ENCODE measurements at regions not wholly inside any gene's neighbourhood (a gene's known extent, or its start where the extent isn't known, plus 50 kb on each side); places are given as distances from the start of the nearest gene placed in this dataset.

- TF ChIP-seq ZNF146 (tag by site-specific recombination; IDR thresholded peaks at IDR 0.05), result no peak
- TF ChIP-seq ZNF37A (tag by site-specific recombination; IDR thresholded peaks at IDR 0.05), result no peak
- no peak for TF ChIP-seq ZNF426 (tag by site-specific recombination; IDR thresholded peaks at IDR 0.05)
- peak; percentile 43; the same call in 1 of the 2 replicates for TF ChIP-seq TCF7L2 (IDR thresholded peaks at IDR 0.05; ENCODE audit: borderline replicate concordance, low read depth, low read length)
- no peak for TF ChIP-seq ZNF335 (tag by site-specific recombination; conservative IDR thresholded peaks at IDR 0.05)
- peak; percentile 12; the same call in 1 of the 2 replicates for TF ChIP-seq OSR2 (tag by site-specific recombination; IDR thresholded peaks at IDR 0.05)
- TF ChIP-seq ZNF560 (tag by site-specific recombination; IDR thresholded peaks at IDR 0.05; ENCODE audit: borderline replicate concordance), result no peak
- TF ChIP-seq, protein P1, sequence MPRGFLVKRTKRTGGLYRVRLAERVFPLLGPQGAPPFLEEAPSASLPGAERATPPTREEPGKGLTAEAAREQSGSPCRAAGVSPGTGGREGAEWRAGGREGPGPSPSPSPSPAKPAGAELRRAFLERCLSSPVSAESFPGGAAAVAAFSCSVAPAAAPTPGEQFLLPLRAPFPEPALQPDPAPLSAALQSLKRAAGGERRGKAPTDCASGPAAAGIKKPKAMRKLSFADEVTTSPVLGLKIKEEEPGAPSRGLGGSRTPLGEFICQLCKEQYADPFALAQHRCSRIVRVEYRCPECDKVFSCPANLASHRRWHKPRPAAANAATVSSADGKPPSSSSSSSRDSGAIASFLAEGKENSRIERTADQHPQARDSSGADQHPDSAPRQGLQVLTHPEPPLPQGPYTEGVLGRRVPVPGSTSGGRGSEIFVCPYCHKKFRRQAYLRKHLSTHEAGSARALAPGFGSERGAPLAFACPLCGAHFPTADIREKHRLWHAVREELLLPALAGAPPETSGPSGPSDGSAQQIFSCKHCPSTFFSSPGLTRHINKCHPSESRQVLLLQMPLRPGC (tag by site-specific recombination; IDR thresholded peaks at IDR 0.05), result no peak
- TF ChIP-seq ZNF555 (tag by site-specific recombination; conservative IDR thresholded peaks at IDR 0.05), result no peak
- TF ChIP-seq ZSCAN30 (tag by site-specific recombination; IDR thresholded peaks at IDR 0.05), result no peak
- no peak for TF ChIP-seq BCL6B (tag by site-specific recombination; IDR thresholded peaks at IDR 0.05)
- TF ChIP-seq REPIN1 (tag by site-specific recombination; IDR thresholded peaks at IDR 0.05; ENCODE audit: low read depth), result no peak
- no peak for TF ChIP-seq ZNF398 (tag by site-specific recombination; IDR thresholded peaks at IDR 0.05)
- no peak for TF ChIP-seq ZNF223 (tag by site-specific recombination; IDR thresholded peaks at IDR 0.05)
- no peak for TF ChIP-seq ZNF548 (tag by site-specific recombination; IDR thresholded peaks at IDR 0.05)
- TF ChIP-seq ZNF664 (tag by site-specific recombination; IDR thresholded peaks at IDR 0.05), result no peak
- TF ChIP-seq ZSCAN5A (tag by site-specific recombination; IDR thresholded peaks at IDR 0.05), result no peak
- no peak for TF ChIP-seq ZNF48 (tag by site-specific recombination; IDR thresholded peaks at IDR 0.05)
- no peak for TF ChIP-seq ZNF776 (tag by site-specific recombination; IDR thresholded peaks at IDR 0.05; ENCODE audit: borderline replicate concordance)
- no peak for TF ChIP-seq ZNF157 (tag by site-specific recombination; IDR thresholded peaks at IDR 0.05)
- peak; percentile 33; the same call in 1 of the 2 replicates for TF ChIP-seq FEZF1 (tag by site-specific recombination; IDR thresholded peaks at IDR 0.05)
Measured at GRCh38 chr1:219405531-219406331, 207.2 kb downstream of the ZC3H11B start (continued).

DNA sequence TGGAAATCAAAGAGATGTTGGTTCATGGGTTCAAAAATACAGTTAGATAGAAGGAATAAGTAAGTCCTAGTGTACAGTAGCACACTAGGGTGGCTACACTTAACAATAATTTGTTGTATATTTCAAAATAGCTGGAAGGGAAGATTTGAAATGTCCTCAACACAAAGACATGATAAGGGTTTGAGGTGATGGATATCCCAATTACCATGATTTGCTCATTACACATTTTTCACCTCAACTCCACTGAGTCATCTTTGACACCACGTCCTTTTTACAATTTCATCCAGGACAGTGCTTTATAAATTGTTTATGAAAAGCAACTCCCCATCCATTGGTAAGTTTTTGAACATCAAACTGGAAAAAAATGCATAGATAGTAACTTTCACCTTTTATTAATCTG lies 208.3 kb downstream of the ZC3H11B start:
- ChIA-PET POLR2A (no interaction called here), CTCF (interaction anchor here (1.5 kb wide), 1 partner anchor 18 kb away, joined by 3 read pairs; no protein-coding TSS in a partner anchor)
- H3K36me3 ChIP-seq (ENCODE audit: control insufficient read depth in 2 of 2, insufficient read depth in 1 of 2, low read length in 2 of 2), result no peaks in the 10 kb centered on the region
- H3K4me3 ChIP-seq (ENCODE audit: low read depth, low read length), result no peak overlapping the region
- peaks cover 6% of the 10 kb centered on the region; the same call in 1 of the 2 replicates for H3K4me1 ChIP-seq (ENCODE audit: control insufficient read depth, insufficient read depth, low read length)
- H3K27ac ChIP-seq (ENCODE audit: extremely low read depth, low read depth, low read length), result no peak overlapping the region
- no peaks in the 10 kb centered on the region for H3K9me3 ChIP-seq (ENCODE audit: control insufficient read depth, insufficient read depth, low read depth, low read length)
- TF ChIP-seq ZNF335 (tag by site-specific recombination; conservative IDR thresholded peaks at IDR 0.05) (no peak), ZSCAN5A (tag by site-specific recombination; IDR thresholded peaks at IDR 0.05) (no peak)
- TF ChIP-seq, protein P2, sequence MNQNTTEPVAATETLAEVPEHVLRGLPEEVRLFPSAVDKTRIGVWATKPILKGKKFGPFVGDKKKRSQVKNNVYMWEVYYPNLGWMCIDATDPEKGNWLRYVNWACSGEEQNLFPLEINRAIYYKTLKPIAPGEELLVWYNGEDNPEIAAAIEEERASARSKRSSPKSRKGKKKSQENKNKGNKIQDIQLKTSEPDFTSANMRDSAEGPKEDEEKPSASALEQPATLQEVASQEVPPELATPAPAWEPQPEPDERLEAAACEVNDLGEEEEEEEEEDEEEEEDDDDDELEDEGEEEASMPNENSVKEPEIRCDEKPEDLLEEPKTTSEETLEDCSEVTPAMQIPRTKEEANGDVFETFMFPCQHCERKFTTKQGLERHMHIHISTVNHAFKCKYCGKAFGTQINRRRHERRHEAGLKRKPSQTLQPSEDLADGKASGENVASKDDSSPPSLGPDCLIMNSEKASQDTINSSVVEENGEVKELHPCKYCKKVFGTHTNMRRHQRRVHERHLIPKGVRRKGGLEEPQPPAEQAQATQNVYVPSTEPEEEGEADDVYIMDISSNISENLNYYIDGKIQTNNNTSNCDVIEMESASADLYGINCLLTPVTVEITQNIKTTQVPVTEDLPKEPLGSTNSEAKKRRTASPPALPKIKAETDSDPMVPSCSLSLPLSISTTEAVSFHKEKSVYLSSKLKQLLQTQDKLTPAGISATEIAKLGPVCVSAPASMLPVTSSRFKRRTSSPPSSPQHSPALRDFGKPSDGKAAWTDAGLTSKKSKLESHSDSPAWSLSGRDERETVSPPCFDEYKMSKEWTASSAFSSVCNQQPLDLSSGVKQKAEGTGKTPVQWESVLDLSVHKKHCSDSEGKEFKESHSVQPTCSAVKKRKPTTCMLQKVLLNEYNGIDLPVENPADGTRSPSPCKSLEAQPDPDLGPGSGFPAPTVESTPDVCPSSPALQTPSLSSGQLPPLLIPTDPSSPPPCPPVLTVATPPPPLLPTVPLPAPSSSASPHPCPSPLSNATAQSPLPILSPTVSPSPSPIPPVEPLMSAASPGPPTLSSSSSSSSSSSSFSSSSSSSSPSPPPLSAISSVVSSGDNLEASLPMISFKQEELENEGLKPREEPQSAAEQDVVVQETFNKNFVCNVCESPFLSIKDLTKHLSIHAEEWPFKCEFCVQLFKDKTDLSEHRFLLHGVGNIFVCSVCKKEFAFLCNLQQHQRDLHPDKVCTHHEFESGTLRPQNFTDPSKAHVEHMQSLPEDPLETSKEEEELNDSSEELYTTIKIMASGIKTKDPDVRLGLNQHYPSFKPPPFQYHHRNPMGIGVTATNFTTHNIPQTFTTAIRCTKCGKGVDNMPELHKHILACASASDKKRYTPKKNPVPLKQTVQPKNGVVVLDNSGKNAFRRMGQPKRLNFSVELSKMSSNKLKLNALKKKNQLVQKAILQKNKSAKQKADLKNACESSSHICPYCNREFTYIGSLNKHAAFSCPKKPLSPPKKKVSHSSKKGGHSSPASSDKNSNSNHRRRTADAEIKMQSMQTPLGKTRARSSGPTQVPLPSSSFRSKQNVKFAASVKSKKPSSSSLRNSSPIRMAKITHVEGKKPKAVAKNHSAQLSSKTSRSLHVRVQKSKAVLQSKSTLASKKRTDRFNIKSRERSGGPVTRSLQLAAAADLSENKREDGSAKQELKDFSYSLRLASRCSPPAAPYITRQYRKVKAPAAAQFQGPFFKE (tag by site-specific recombination; IDR thresholded peaks at IDR 0.05; ENCODE audit: borderline replicate concordance), result no peak
